Suprapubic skin (tissue), 4 donors: ENCODE measurements at regions not wholly inside any gene's neighbourhood (a gene's known extent, or its start where the extent isn't known, plus 50 kb on each side); places are given as distances from the start of the nearest gene placed in this dataset.
"Not testable (repeated sequence)": the region's sequence is repeated elsewhere in the genome, so short reads cannot be mapped to it uniquely, and the experiment has no call there.

ENCODE experiments used
- EP300 ChIP-seq: sonication (generic); formaldehyde crosslinking; IDR thresholded peaks from one replicate; pipeline ENCODE4 v1.6.1; 2017; ENCODE audit warnings: antibody characterized with exemption
- POLR2A ChIP-seq, 2 donors: fragments of 450-650 bp; IDR thresholded peaks; one replicate each; pipeline ENCODE4 v1.6.1; 2017; ENCODE audit warnings: antibody characterized with exemption in 2 of 2, mild to moderate bottlenecking in 2 of 2, moderate library complexity in 2 of 2
- POLR2AphosphoS5 ChIP-seq, 3 donors: sonication (generic); formaldehyde crosslinking; IDR thresholded peaks; one replicate each; pipeline ENCODE4 v1.6.1; 2017; ENCODE audit warnings: antibody characterized with exemption in 3 of 3
- TF ChIP-seq, protein P1 (sequence below), 2 donors: fragments of 200-600 bp in 1 of 2; fragments of 450-650 bp in 1 of 2; sonication (generic) in 1 of 2; IDR thresholded peaks; one replicate each; pipeline ENCODE4 v1.5.1; 2016 to 2019; ENCODE audit warnings: antibody characterized with exemption in 2 of 2, mild to moderate bottlenecking in 1 of 2, moderate library complexity in 1 of 2

DNA sequence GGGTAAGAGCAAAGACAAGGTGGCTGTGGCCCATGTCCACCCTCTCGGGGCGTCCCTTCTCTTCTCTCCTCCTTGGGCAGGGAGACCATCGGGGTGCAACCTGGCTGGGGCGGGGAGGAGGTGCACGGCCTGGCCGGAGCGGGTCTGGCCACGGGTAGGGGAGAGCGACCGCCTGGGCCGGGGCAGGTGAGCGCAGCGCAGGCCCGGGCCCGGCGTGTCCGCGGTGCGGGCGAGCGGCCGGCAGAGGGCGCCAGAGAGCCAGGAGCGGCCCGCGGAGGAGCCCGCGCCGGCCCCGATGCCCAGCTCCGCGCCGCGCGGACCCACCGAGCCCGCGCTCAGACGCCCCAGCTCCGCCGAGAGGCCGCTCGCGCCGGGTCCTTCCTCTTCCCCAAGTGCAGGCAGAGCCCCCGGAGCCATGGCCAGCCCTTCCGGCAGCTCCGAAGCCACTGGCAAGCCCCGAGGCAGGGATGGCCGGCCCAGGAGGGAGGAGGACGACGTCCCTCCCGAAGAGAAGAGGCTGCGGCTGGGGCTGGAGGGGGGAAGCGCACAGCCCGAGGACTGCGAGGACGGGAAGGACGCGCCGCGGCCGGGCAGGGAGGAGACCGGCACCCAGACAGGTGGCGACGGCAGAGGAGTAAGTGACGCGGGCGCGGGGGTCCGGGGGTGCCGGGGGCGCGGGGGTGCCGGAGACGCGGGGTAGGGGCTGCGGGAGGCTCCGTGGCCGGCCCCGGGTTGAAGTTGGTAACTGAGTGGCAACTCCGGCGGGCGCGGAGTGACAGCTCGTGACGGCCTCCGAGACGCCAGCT, 142.1 kb upstream of the EEF2KMT start:
- TF ChIP-seq, protein P1, sequence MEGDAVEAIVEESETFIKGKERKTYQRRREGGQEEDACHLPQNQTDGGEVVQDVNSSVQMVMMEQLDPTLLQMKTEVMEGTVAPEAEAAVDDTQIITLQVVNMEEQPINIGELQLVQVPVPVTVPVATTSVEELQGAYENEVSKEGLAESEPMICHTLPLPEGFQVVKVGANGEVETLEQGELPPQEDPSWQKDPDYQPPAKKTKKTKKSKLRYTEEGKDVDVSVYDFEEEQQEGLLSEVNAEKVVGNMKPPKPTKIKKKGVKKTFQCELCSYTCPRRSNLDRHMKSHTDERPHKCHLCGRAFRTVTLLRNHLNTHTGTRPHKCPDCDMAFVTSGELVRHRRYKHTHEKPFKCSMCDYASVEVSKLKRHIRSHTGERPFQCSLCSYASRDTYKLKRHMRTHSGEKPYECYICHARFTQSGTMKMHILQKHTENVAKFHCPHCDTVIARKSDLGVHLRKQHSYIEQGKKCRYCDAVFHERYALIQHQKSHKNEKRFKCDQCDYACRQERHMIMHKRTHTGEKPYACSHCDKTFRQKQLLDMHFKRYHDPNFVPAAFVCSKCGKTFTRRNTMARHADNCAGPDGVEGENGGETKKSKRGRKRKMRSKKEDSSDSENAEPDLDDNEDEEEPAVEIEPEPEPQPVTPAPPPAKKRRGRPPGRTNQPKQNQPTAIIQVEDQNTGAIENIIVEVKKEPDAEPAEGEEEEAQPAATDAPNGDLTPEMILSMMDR (IDR thresholded peaks at IDR 0.05) = peak in 1 of 2 donors; percentile 62
- not testable (repeated sequence) for TF ChIP-seq POLR2A (IDR thresholded peaks at IDR 0.05); POLR2AphosphoS5 (IDR thresholded peaks at IDR 0.05); EP300
